Esophagus squamous epithelium (tissue), 4 donors: ENCODE measurements at regions not wholly inside any gene's neighbourhood (a gene's known extent, or its start where the extent isn't known, plus 50 kb on each side); places are given as distances from the start of the nearest gene placed in this dataset.

Experiments used
- CTCF ChIP-seq, 6 experiments: fragments of 450-650 bp in 4 of 6; fragments of 200-600 bp in 2 of 6; sonication (generic) in 2 of 6; IDR thresholded peaks; one replicate each; pipeline ENCODE4 v1.5.1; 2016 to 2019; ENCODE audit warnings: antibody characterized with exemption in 6 of 6, mild to moderate bottlenecking in 4 of 6, moderate library complexity in 4 of 6
- POLR2A ChIP-seq, 4 donors: fragments of 450-650 bp; IDR thresholded peaks; one replicate each; pipeline ENCODE4 v1.6.1; 2017; ENCODE audit warnings: antibody characterized with exemption in 4 of 4, mild to moderate bottlenecking in 4 of 4, moderate library complexity in 3 of 4

- no peak for TF ChIP-seq CTCF (IDR thresholded peaks at IDR 0.05)
- TF ChIP-seq POLR2A (IDR thresholded peaks at IDR 0.05), result no peak
These were observed 71.5 kb upstream of the ATXN1 start for GRCh38 chr6:16832721-16833120.
